ENCODE measurements at regions not wholly inside any gene's neighbourhood (a gene's known extent, or its start where the extent isn't known, plus 50 kb on each side); places are given as distances from the start of the nearest gene placed in this dataset.

DNA sequence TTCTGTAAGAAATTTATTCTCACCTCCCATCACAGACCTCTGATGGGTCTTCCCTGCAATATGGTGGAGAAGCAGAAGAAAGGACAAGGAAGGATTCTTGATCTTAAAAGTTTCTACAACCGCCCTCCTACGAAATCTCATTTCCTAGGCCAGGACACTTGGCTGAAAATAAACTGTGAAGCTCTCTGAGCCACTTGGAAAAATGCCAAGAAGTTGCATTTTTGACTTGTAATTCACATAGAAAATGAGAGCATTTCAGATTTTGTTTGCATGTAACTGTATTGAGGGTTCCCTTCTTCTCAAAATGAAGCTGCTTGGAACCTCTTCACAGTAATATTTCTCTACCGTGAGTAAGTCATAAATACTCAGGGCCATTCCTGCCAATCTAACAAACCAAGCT, 458.3 kb upstream of the SLC14A2 start:
- ATAC-seq (no peak), DNase-seq (no peak)
- H3K27me3 ChIP-seq, result no peaks in the 10 kb centered on the region
- intact Hi-C loops (cut with DNase I), result no loop called here
- H3K4me1 ChIP-seq, result no peaks in the 10 kb centered on the region
- no peak overlapping the region for H3K27ac ChIP-seq
- no peak overlapping the region for H3K4me3 ChIP-seq
- TF ChIP-seq, protein P1, sequence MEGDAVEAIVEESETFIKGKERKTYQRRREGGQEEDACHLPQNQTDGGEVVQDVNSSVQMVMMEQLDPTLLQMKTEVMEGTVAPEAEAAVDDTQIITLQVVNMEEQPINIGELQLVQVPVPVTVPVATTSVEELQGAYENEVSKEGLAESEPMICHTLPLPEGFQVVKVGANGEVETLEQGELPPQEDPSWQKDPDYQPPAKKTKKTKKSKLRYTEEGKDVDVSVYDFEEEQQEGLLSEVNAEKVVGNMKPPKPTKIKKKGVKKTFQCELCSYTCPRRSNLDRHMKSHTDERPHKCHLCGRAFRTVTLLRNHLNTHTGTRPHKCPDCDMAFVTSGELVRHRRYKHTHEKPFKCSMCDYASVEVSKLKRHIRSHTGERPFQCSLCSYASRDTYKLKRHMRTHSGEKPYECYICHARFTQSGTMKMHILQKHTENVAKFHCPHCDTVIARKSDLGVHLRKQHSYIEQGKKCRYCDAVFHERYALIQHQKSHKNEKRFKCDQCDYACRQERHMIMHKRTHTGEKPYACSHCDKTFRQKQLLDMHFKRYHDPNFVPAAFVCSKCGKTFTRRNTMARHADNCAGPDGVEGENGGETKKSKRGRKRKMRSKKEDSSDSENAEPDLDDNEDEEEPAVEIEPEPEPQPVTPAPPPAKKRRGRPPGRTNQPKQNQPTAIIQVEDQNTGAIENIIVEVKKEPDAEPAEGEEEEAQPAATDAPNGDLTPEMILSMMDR (IDR thresholded peaks at IDR 0.05), result no peak
- H3K9me3 ChIP-seq, result no peaks in the 10 kb centered on the region
- no peaks in the 10 kb centered on the region for H3K36me3 ChIP-seq

DNA sequence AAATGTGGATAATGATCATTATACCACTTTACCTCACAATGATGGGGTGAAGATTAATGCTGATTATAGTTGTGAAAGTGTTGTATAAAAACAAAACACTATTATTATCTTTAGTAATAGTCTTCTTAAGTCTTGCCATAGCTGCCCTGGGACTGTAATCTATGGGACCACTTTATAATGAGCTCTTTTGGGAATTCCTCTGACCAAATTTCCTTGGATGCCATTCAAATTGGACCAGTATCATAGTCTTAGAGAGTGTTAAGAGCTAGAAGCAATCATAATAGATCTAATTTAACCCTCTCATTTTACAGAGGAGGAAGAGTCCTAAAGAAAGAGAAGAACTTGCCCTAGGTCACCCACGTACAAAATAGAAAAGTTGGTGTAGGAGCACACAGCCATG, 457.7 kb upstream of the SLC14A2 start:
- no peaks in the 10 kb centered on the region for H3K36me3 ChIP-seq
- no peaks in the 10 kb centered on the region for H3K4me1 ChIP-seq
- H3K27ac ChIP-seq, result no peak overlapping the region
- H3K27me3 ChIP-seq, result no peaks in the 10 kb centered on the region
- no peak overlapping the region for H3K4me3 ChIP-seq
- TF ChIP-seq, protein P1 (IDR thresholded peaks at IDR 0.05), result no peak
- ATAC-seq, result no peak
- intact Hi-C loops (cut with DNase I), result no loop called here
- no peak for DNase-seq
- H3K9me3 ChIP-seq, result no peaks in the 10 kb centered on the region

DNA sequence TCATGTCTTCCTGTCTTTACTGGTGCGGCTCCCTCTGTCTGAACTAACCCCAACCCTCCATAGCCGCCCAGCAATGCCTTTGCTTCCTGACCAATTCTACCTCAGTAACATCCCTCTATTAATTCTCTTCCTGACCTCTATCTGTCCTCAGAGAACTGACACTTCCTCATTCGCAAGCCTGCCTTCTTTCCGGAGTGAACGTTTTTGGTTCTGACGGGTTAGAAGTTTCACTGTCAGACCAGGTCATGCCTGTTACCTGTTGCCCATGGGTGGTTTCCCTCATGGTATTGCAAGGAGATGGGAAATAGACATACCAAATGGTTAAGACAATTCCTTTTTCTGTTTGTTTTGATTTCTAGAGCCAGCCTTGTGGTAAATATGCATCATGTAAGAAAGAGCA, 453.4 kb upstream of the SLC14A2 start:
- Histone ChIP-seq H3K27ac (no peak overlapping the region), H3K4me1 (no peaks in the 10 kb centered on the region), H3K9me3 (no peaks in the 10 kb centered on the region), H3K27me3 (no peaks in the 10 kb centered on the region), H3K4me3 (no peak overlapping the region), H3K36me3 (no peaks in the 10 kb centered on the region)
- TF ChIP-seq, protein P1 (IDR thresholded peaks at IDR 0.05), result no peak
- DNase-seq, result no peak
- intact Hi-C loops (cut with DNase I), result no loop called here
- no peak for ATAC-seq

DNA sequence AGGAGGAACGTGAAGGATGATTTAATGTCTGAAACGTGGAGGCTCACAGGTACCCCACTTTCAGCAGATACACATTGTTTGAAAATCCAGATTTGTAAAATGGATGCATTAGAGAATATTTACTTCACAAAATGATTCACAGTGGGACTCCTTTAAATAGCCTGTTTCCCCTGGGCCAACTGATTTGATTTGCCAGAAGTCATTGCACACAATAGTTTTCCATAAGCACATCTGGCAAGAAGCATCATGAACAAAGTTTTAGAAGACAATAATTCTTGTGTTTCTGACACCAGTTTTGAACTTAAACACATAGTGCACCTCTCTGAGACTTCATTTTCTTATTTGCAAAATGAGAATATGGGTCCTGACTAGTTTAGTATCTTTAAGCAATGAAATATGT, 451.4 kb upstream of the SLC14A2 start:
- ATAC-seq, result no peak
- intact Hi-C loops (cut with DNase I), result no loop called here
- TF ChIP-seq, protein P1 (IDR thresholded peaks at IDR 0.05), result no peak

GRCh38 chr18:45164551-45164950, 450.7 kb upstream of the SLC14A2 start:
- Histone ChIP-seq H3K27me3 (no peaks in the 10 kb centered on the region), H3K36me3 (no peaks in the 10 kb centered on the region), H3K4me1 (no peaks in the 10 kb centered on the region), H3K4me3 (no peak overlapping the region), H3K9me3 (no peaks in the 10 kb centered on the region), H3K27ac (no peak overlapping the region)
- DNase-seq (no peak), ATAC-seq (no peak)
- intact Hi-C loops (cut with DNase I), result no loop called here
- TF ChIP-seq, protein P1 (IDR thresholded peaks at IDR 0.05), result no peak

More for the DNA sequence above, 451.4 kb upstream of the SLC14A2 start:
- DNase-seq, result no peak
- Histone ChIP-seq H3K27ac (no peak overlapping the region), H3K4me3 (no peak overlapping the region), H3K9me3 (no peaks in the 10 kb centered on the region), H3K36me3 (no peaks in the 10 kb centered on the region), H3K4me1 (no peaks in the 10 kb centered on the region), H3K27me3 (no peaks in the 10 kb centered on the region)

- Histone ChIP-seq H3K4me1 (no peaks in the 10 kb centered on the region), H3K4me3 (no peak overlapping the region), H3K27me3 (no peaks in the 10 kb centered on the region), H3K9me3 (no peaks in the 10 kb centered on the region), H3K36me3 (no peaks in the 10 kb centered on the region), H3K27ac (no peak overlapping the region)
- intact Hi-C loops (cut with DNase I), result no loop called here
- TF ChIP-seq, protein P1 (IDR thresholded peaks at IDR 0.05), result no peak
- ATAC-seq, result peak; percentile 30
- DNase-seq, result no peak
Measured at GRCh38 chr18:45165176-45165713, 450.0 kb upstream of the SLC14A2 start.

Data from upper lobe of right lung (tissue), 1 donor.